HG02870 (cell line): ENCODE measurements at regions not wholly inside any gene's neighbourhood (a gene's known extent, or its start where the extent isn't known, plus 50 kb on each side); places are given as distances from the start of the nearest gene placed in this dataset.
"Not testable (repeated sequence)": the region's sequence is repeated elsewhere in the genome, so short reads cannot be mapped to it uniquely, and the experiment has no call there.

Experiments
- ATAC-seq: cut with Tn5 transposase; IDR thresholded peaks from one replicate; pipeline ENCODE4 v1.9.1; 2021; ENCODE audit warnings: mild to moderate bottlenecking, moderate library complexity; ENCODE audit not compliant: unreplicated experiment

DNA sequence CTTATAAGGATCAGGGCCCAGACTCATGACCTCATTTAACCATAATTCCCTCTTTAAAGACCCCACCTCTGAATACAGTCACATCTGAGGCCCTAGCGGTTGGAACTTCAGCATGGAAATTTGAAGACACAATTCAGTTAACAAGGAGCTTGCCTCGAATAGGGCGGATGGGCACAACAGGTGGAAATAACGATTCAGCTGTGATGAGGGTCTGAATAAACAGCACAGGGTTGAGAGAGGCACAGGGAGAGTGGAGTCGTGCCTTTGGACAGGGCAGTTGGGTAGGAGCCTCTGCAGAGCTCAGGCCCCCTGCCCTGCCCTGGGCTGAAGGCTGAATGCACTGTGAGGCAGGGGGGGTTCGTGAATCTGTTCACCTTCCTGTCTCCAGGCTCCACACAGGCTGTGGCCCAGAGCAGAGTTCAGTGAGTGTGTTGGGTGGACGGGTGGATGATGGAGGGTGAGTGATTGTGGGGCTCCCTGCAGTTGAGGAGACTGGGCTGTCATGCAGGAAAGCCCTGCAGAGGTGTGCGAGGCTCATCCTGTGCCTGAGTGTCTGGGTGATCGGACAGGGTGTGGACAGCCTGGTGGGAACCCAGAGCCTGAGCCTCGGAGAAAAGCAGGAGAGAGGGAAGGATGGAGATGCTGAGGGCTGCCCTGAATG, 243.1 kb downstream of the FOXD2 start:
- no peak for ATAC-seq

DNA sequence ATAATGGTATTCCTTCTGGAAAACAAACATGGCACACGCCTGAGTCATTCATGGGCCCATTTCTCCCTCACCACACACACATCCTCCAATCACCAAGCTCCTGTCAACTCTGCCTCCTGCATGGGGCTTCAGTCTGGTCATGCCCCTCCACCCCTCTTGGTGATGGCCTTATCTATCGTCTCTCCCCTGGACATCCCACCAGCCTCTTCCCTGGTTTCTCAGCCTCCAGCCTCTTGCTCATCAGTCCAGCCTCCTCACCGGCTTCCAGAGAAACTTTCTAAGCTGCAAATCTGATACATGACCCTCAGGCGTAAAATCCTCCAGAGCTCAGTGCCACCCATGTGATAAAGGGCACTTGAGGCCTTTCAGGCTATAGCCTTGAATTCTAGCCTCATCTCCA, 243.9 kb downstream of the FOXD2 start:
- no peak for ATAC-seq

DNA sequence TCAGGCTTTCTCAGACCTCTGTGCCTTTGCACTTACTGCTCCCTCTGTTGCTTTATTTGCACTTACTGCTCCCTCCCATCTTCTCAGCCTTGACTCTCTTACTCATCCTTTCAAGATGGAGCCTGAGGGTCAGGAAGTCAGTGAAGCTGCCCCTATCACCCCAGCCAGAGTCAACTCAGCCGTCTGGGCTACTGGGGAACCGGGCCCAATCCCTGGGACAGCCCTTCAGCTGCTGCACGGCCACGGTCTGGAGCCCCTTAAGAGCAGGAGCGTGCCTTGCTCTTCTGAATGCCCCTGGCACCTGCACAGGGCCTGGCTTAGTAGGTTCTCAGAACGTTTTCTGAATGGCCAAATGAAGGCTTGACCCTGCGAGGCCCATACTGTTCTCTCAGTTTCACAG, 244.4 kb downstream of the FOXD2 start:
- no peak for ATAC-seq

DNA sequence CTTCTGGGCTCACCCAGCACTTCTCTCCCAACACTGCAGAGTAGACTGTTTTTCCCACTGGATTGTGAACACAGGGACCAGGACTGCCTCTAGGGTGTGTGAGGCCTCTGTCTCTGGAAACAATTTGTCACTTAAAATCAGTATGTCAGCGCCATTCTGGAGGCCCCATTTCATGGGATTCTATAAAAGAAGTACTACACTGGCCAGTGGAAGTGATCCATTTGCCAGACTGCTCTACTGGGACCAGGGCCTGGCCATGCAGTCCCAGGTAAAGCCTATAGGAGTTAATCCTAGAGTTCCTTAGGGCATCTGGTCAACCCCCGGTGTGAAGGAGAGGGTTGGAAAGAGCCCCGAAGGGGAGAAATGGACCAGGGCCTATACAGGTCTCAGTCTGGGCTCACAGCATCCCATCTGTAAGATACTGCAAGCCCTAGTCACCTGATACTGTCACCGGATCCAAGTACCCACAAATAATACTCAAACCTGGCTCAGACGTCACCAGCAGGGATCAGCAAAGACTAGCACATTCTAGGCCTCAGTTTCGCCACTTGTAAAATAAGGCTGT, 245.0 kb downstream of the FOXD2 start:
- ATAC-seq, result no peak

DNA sequence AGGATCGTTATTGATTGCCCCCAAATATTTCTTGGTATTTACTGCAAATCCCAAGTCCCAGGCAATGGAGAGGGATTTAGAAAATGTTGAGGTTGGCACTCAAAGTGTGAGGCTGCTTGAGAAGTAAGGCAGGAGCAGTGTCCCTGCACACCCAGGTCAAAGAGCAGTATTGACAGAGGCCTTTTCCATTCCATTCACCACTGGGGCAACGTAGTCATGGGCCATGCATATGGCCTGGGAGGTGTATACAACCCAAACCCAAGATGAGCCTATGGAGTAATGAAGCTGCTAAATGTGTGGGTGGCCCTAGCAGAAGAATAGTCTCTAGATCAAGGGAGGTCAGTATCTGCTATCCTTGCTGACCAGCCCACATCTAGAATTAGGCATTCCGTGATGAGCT, 245.6 kb downstream of the FOXD2 start:
- ATAC-seq, result no peak

DNA sequence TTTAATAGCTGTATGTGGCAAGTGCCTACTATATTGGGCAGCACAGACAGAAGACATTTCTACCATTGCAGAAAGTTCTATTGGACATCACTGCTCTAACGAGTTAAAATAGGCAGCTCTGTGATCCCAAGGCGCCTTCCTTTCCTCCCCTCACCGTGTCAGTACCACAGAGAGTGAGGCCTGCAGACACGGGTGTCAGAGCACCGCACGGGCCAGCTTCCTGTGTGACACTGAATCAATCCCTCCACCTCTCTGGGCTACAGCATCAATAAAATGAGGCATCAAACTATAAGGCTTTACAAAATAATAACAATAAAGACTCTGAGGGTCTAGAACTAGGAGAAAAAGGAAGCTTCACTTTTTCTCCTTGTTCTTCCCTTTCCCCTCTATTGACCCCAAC, 246.7 kb downstream of the FOXD2 start:
- ATAC-seq, result no peak

DNA sequence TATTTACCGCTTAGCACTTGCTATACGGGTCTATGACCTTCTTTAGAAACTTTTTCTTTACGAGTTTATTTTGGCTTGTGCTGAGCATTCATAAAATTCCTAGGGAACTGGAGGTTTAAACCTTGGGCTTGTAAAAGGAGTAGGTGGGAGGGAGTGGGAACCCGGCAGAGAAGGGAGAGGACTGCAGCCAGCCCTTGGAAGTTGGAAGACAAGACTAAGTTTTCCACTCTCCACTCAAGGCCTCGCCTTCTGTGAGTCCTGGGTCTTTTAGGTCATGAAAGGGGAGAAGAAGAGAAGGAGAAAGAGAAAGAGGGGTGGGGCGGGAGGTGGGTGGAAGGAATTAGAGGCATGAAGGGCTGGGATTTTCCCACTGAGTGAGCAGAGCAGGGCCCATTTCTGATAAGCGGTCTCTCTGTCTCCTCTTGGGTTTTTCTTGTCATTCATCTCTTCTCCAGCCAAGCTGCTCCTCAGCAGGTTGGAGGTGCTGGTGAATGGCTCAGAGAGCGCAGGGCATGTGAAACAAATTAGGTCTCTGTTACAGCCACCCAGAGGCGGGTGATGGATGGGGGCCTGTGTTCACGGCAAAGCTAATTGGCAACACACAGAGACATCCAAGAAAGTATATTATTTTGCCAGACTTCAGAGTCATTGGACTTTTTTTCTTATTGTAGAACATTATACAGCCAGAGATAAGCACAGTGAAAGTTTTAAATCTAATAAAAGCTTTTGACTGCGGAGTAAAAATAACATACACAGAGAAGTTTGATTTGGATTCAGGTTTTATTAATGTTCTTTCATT, 247.3 kb downstream of the FOXD2 start:
- ATAC-seq, result no peak

DNA sequence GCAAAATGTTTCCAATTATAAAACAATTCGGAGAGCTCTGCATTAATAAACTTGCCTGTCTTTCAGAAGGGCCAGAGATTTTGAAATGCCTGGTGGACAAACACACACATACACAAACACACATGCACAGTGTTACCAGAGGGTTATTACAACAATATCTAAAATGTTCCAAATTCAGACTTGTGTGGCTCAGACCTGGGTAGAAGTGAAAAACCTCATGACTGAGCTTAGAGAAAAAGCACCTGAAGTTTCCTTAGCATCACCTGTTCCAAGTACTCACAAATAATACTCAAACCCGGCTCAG, 247.9 kb downstream of the FOXD2 start:
- ATAC-seq, result no peak

DNA sequence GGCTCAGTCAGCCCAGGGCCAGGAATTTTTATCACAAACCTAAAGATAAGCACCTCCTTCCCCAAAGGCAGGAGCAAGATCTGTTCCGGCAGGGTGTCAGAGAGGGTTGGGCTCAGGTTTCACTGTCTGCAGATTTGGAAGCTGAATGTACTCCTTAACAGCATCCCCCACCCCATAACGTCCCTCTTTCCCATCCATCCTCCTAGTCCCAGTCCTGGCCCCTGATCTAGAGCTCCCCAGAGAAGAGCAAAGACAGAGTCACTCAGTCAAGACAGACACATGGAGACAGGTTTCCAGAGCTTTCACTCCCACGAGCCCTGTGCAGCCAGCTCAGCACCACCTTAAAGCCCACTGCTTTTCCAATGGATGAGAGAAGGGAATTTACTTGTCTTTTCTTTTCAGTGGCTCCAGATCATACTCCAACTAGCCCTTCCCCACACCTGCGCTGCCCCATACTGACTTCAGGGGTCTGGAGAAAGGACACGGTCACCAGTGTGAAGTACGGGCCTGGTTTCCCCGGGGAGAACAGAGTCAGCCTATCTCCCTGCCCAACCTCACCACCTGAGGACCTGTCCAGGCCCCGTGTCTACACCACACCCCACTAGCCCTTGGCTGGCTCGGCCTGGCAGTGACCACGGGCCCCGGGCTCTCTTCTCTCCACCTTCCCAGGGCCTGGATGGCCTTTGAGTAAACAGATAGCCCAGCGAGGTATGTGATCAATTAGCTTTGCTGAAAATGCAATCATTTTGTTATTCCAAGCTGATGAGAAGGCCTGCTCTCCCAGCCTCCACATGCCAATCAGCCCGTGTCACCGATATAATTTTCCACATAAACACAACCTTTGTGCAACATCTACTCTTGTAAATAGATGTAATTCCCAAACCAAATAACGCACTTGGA, 249.1 kb downstream of the FOXD2 start:
- no peak for ATAC-seq

DNA sequence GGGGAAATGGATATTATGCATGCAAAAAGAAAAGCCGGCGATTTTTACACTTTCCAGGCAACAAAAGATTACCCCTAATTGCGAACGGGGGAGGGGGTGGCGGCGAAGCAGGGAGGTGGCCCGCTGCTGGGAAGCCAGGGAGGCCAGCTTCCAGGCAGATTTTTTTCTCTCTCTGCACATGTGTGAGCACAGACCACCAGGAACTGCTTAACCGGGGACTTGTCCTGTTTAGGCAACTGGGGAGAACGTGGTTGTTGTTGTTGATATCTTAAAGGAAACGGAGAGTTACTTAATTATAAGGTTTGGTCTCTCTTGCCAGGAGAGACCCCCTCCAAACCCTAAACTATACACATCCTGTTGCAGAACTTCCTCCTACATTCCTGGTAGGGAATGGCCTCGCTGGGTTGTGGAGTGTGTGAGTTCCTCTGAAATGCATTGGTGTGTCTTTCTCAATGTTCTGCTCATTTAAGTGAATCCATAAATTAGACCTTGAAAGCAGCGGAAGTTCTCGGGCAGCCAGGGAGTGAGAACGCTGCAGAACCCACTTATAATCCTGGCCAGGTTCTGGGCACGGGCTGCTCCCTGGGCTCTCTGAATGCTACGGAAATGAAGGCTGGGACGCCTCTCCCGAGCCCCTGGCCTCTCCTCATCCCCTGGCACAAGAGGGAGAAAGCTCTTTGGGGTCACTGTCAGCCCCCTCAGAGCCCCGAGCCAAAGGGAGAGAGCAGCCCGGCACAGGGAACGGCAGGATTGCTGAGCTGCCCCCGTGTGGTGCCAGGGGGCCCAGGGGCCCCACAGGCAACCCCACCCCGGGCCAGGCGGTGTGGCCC, 250.0 kb downstream of the FOXD2 start:
- ATAC-seq, result no peak

DNA sequence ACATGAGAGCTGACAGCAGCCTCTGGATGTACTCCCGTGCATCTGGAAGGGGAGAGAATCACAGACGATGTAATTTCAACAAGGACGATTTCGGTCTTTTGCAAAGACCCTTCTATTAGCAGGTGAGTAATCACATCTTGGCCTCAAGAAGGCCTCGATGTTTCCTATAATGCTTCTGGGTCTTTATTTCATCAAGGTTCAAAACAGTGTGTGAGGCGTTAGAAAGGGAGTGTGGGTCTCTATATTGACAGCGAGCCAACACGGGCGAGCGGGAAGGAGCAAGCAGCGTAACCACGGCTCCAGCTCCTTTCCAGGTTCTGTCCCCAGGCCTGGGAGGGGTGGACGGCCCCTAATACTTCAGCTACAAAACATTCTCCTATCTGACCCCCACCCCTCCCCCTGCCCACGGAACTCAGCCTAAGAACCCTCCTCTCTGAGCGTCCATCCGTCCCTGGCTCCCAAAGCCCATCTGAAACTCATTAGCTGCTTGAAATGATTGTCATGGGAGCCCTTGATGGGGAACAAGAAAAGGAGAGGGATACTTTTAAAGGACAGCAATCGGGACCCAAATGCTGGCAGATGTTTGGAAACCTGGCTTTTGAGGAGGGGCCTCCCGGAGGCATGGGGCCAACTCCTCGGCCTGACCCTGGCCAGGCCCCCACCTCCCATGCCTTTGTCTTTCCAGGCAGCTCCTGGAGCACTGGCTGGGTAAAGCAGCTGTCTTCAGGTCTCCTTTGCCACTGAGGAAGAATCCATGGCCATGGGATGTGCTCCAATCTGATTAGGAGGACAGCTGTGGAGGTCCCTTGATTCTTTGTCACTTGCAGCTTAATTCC, 250.8 kb downstream of the FOXD2 start:
- no peak for ATAC-seq

DNA sequence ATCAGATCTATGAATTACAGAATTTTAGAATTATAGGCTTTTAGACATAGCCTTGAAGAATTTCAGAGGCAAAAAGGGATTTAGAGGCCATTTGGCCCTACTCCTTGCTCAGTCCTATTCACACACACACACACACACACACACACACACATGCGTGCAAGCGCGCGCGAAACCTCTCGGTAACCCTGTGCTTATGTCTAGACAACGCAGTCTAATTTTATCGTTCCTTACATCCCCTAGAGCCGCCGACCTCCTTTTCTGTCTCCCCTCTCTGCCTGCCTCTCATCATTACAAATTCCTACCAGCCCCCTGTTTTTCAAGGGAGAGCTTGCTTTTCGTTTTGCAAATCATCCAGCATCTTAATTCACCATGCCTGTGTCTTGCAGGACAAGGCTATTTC, 252.1 kb downstream of the FOXD2 start:
- no peak for ATAC-seq

DNA sequence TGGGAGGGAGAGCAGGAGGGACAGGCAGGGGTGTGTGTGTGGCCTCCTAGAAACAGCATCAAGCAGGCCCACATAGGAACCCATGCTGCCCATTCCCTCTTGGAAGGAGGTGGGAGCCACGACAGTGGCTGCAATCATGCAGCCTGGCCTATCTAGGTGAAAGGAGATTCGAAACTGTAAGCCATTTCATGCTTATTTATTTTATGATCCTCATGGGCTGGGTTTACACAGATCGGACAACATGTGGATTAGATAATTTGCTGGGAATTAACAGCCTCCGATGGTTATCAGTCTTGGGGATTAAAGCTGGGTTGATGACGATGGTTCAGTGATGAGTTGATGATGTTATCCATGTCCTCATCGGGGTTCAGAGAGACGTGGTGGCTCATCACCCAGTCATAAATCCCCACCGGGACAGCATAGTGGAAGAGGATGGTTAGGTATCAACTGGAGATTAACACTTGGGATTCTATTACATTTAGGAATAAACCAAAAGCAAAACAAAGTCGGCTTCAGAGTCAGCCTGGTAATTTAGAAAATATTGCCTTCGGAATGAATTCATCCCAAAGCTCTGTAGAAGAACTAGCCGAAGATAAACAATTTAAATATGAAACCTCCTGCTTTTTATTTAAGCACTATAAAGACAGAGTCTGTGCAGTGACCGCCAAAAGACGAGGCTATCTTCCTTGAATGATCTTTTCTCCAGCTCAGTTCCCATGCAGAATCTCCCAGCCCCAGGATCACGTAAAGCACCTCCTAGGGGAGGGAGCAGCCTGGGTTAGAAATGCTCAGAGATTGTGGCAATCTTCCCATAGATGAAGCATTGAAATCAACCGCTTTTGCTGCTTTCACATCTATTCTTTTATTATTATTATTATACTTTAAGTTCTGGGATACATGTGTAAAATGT, 252.8 kb downstream of the FOXD2 start:
- no peak for ATAC-seq

DNA sequence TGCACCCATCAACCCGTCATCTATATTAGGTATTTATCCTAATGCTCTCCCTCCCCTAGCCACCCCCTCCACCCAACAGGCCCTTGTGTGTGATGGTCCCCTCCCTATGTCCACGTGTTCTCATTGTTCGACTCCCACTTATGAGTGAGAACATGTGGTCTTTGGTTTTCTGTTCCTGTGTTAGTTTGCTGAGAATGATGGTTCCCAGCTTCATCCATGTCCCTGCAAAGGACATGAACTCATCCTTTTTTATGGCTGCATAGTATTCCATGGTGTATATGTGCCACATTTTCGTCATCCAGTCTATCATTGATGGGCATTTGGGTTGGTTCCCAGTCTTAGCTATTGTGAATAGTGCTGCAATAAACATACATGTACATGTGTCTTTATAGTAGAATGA, 253.4 kb downstream of the FOXD2 start:
- not testable (repeated sequence) for ATAC-seq

DNA sequence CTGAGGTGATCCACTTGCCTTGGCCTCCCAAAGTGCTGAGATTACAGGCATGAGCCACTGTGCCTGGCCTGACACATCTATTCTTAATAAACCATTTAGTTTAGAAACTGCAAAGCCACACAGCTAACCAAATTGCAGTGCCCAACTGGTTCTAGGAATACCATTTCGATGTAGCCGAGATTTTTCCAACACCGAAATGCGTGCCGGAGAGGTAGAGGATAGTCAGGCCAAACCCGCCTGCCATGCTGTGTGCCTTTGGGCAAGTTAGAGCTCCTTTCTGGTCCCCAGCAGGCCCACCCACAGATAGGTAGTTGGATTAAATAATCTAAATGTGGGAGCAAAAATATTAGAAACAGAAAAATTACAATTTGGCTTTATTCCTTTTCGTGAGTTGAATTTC, 254.4 kb downstream of the FOXD2 start:
- ATAC-seq, result no peak

DNA sequence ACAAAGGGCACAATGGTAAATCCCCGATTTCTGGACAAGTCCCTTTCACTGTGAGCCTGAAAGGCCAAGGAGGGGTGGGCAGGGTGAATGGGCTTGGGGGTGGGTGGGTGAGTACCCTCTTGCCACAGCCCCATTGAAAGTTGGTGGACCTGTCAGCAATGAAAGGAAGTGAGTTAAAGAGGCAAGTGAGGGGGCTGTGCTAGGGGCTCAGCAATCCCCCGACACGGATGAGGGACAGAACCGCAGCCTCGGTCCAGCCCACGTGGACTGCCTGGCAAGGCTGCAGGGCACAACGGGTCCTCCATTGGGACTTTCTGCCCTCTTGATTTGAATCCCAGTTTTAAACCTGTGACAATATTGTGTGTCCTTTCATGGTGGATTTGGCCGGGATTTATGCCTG, 255.3 kb downstream of the FOXD2 start:
- no peak for ATAC-seq

DNA sequence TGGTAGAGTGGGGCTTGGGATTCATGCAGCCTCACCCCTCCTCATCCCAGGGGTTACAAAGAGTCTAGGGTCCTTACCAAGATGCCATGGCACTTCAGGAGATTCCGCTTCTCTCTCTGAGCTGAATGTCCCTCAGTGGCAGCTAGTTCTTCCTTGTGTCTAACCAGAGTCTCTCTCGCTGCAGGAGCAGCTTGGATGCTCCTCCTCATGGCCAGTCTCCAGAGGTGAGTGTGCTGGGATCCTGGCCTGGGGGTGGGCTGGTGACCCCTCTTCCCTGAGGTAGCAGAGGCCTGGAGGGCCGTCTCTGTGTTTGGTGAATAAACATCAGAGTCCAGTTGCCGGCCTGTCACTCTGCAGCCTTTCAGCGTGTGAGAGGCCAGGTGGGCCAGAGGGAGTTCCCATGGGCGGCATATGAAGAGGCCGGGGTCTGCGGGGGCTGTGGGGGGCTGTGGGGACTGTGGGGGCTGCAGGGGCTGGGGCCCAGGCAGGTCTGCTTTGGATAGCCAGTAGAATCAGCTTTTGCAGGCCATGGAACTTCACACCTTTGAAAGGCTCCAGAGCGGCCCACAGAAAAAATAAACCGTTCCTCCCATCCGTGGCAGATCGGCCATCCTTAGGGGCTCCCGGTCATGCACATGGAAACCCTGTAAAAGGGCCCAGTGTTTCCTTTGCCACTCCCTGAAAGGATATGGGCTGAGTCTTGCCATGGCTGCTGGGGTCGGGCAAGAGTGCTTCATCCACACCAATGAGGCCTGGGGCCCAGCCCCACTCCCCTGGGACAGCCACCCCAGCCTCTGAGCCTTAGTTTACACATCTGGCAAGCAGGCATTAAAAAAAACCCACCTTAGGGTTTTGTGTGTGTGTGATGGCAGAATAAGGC, 256.4 kb downstream of the FOXD2 start:
- no peak for ATAC-seq

DNA sequence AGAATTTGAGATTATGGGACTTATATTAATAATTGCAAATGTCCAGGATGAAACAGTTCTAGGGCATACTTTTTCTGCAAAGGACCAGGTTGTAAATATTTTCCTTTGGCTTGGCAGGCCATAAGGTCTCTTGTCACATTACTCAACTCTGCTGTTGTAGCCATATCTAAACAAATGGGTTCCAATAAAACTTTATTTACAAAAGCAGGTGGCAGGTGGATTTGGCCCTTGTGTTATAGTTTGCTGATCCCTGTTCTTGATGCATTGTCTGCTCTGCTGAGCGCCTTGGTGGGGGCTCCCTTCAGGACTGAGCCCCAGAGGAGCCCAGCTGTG, 258.5 kb downstream of the FOXD2 start:
- no peak for ATAC-seq
